ENCODE measurements at regions not wholly inside any gene's neighbourhood (a gene's known extent, or its start where the extent isn't known, plus 50 kb on each side); places are given as distances from the start of the nearest gene placed in this dataset.

GRCh38 chr2:39922679-39923405 is 143.8 kb upstream of the THUMPD2 start:
- TF ChIP-seq CTCF (IDR thresholded peaks at IDR 0.05) (no peak), POLR2A (IDR thresholded peaks at IDR 0.05) (no peak)
